ENCODE measurements at regions not wholly inside any gene's neighbourhood (a gene's known extent, or its start where the extent isn't known, plus 50 kb on each side); places are given as distances from the start of the nearest gene placed in this dataset.

DNA sequence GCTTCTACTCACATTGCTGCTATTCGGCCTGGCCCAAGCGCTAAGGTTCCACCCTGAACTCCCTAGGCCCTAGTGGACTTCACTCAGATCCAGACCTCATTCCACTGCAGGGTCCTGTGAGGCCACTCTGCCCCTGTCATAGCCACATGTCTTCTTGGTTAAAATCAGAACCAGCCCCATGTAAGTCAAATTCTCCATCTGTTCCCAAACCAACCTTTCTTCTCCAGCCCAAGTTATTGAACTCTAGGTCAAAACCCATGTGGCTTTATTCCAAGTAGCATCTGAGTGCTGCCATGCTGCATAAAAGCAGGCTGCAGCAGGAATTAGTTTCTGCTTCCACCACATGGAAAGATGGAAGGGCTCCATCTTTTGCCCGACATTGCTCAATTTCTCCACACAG lies 281.2 kb downstream of the SNX13 start:
- no peak for DNase-seq
- Histone ChIP-seq H3K9me3 (replicated peaks; ENCODE audit: control insufficient read depth, low read depth, low read length) (no peaks in the 10 kb centered on the region), H3K4me1 (ENCODE audit: control insufficient read depth, insufficient read depth, low read length) (no peaks in the 10 kb centered on the region), H3K27ac (ENCODE audit: low read length) (no peak overlapping the region), H3K36me3 (ENCODE audit: control insufficient read depth, insufficient read depth, low read length) (no peaks in the 10 kb centered on the region), H3K4me3 (ENCODE audit: low read length) (no peak overlapping the region), H3K27me3 (ENCODE audit: control insufficient read depth, insufficient read depth, low read length) (no peaks in the 10 kb centered on the region)
- WGBS (ENCODE audit: insufficient coverage): 92% methylated on average over 2 of the region's 3 CpGs

GRCh38 chr7:17660116-17660515 lies 280.2 kb downstream of the SNX13 start:
- no CpG with 5 or more reads among the region's 1 CpG for WGBS (ENCODE audit: insufficient coverage)
- no peak for DNase-seq
- no peak overlapping the region for H3K4me3 ChIP-seq (ENCODE audit: low read length)
- no peaks in the 10 kb centered on the region for H3K27me3 ChIP-seq (ENCODE audit: control insufficient read depth, insufficient read depth, low read length)
- H3K36me3 ChIP-seq (ENCODE audit: control insufficient read depth, insufficient read depth, low read length): no peaks in the 10 kb centered on the region
- H3K4me1 ChIP-seq (ENCODE audit: control insufficient read depth, insufficient read depth, low read length): no peaks in the 10 kb centered on the region
- no peak overlapping the region for H3K27ac ChIP-seq (ENCODE audit: low read length)
- no peaks in the 10 kb centered on the region for H3K9me3 ChIP-seq (replicated peaks; ENCODE audit: control insufficient read depth, low read depth, low read length)

- no peaks in the 10 kb centered on the region for H3K36me3 ChIP-seq (ENCODE audit: control insufficient read depth, insufficient read depth, low read length)
- H3K4me1 ChIP-seq (ENCODE audit: control insufficient read depth, insufficient read depth, low read length): no peaks in the 10 kb centered on the region
- no peaks in the 10 kb centered on the region for H3K9me3 ChIP-seq (replicated peaks; ENCODE audit: control insufficient read depth, low read depth, low read length)
- no peak overlapping the region for H3K4me3 ChIP-seq (ENCODE audit: low read length)
- DNase-seq: no peak
- H3K27ac ChIP-seq (ENCODE audit: low read length): no peak overlapping the region
- WGBS (ENCODE audit: insufficient coverage): no CpG with 5 or more reads among the region's 3 CpGs
- H3K27me3 ChIP-seq (ENCODE audit: control insufficient read depth, insufficient read depth, low read length): no peaks in the 10 kb centered on the region
Measured at GRCh38 chr7:17661982-17662585, 278.2 kb downstream of the SNX13 start.

- no peaks in the 10 kb centered on the region for H3K9me3 ChIP-seq (replicated peaks; ENCODE audit: control insufficient read depth, low read depth, low read length)
- no peak overlapping the region for H3K4me3 ChIP-seq (ENCODE audit: low read length)
- no CpG with 5 or more reads among the region's 3 CpGs for whole genome bisulfite sequencing (ENCODE audit: insufficient coverage)
- H3K36me3 ChIP-seq (ENCODE audit: control insufficient read depth, insufficient read depth, low read length): no peaks in the 10 kb centered on the region
- H3K27ac ChIP-seq (ENCODE audit: low read length): no peak overlapping the region
- no peaks in the 10 kb centered on the region for H3K4me1 ChIP-seq (ENCODE audit: control insufficient read depth, insufficient read depth, low read length)
- no peak for DNase-seq
- H3K27me3 ChIP-seq (ENCODE audit: control insufficient read depth, insufficient read depth, low read length): no peaks in the 10 kb centered on the region
Measured at GRCh38 chr7:17663061-17663675, 277.1 kb downstream of the SNX13 start.

GRCh38 chr7:17665029-17665428 lies 275.3 kb downstream of the SNX13 start:
- Histone ChIP-seq H3K4me1 (ENCODE audit: control insufficient read depth, insufficient read depth, low read length) (no peaks in the 10 kb centered on the region), H3K9me3 (replicated peaks; ENCODE audit: control insufficient read depth, low read depth, low read length) (no peaks in the 10 kb centered on the region), H3K4me3 (ENCODE audit: low read length) (no peak overlapping the region), H3K27ac (ENCODE audit: low read length) (no peak overlapping the region), H3K36me3 (ENCODE audit: control insufficient read depth, insufficient read depth, low read length) (no peaks in the 10 kb centered on the region), H3K27me3 (ENCODE audit: control insufficient read depth, insufficient read depth, low read length) (no peaks in the 10 kb centered on the region)
- 93% methylated on average over 13 of the region's 16 CpGs for WGBS (ENCODE audit: insufficient coverage)
- DNase-seq: no peak

GRCh38 chr7:17668122-17668521 lies 272.2 kb downstream of the SNX13 start:
- no peak for DNase-seq
- H3K4me1 ChIP-seq (ENCODE audit: control insufficient read depth, insufficient read depth, low read length): no peaks in the 10 kb centered on the region
- H3K36me3 ChIP-seq (ENCODE audit: control insufficient read depth, insufficient read depth, low read length): no peaks in the 10 kb centered on the region
- no peak overlapping the region for H3K27ac ChIP-seq (ENCODE audit: low read length)
- H3K4me3 ChIP-seq (ENCODE audit: low read length): no peak overlapping the region
- no peaks in the 10 kb centered on the region for H3K9me3 ChIP-seq (replicated peaks; ENCODE audit: control insufficient read depth, low read depth, low read length)
- H3K27me3 ChIP-seq (ENCODE audit: control insufficient read depth, insufficient read depth, low read length): no peaks in the 10 kb centered on the region

- DNase-seq: no peak
- WGBS (ENCODE audit: insufficient coverage): 94% methylated on average over 2 of the region's 4 CpGs
Measured at GRCh38 chr7:17669204-17669603, 271.1 kb downstream of the SNX13 start.

DNA sequence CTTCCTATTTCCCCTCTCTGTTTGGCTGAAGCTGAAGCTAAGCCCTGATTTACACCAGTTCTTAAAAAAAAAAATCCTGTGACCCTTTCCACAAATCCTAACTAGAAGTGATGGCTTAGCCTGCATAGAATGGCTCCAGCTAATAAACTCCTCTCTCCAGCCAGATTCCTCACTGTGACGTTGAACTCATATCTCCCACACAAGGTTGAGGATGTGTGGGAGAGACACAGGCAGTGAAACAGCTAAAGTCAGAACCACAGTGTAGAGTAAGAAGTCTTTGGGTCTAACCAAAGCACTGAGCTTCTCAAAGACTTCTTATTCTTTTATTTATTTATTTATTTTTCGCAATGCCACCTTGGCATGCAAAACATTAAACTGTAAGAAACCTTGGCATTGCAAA lies 268.3 kb downstream of the SNX13 start:
- WGBS (ENCODE audit: insufficient coverage): no CpG with 5 or more reads among the region's 2 CpGs
- DNase-seq: no peak
- no peaks in the 10 kb centered on the region for H3K27me3 ChIP-seq (ENCODE audit: control insufficient read depth, insufficient read depth, low read length)
- no peaks in the 10 kb centered on the region for H3K9me3 ChIP-seq (replicated peaks; ENCODE audit: control insufficient read depth, low read depth, low read length)
- no peaks in the 10 kb centered on the region for H3K4me1 ChIP-seq (ENCODE audit: control insufficient read depth, insufficient read depth, low read length)
- no peaks in the 10 kb centered on the region for H3K36me3 ChIP-seq (ENCODE audit: control insufficient read depth, insufficient read depth, low read length)
- no peak overlapping the region for H3K4me3 ChIP-seq (ENCODE audit: low read length)
- no peak overlapping the region for H3K27ac ChIP-seq (ENCODE audit: low read length)

More at GRCh38 chr7:17669204-17669603, 271.1 kb downstream of the SNX13 start:
- Histone ChIP-seq H3K4me3 (ENCODE audit: low read length) (no peak overlapping the region), H3K27me3 (ENCODE audit: control insufficient read depth, insufficient read depth, low read length) (no peaks in the 10 kb centered on the region), H3K4me1 (ENCODE audit: control insufficient read depth, insufficient read depth, low read length) (no peaks in the 10 kb centered on the region), H3K9me3 (replicated peaks; ENCODE audit: control insufficient read depth, low read depth, low read length) (no peaks in the 10 kb centered on the region), H3K36me3 (ENCODE audit: control insufficient read depth, insufficient read depth, low read length) (no peaks in the 10 kb centered on the region), H3K27ac (ENCODE audit: low read length) (no peak overlapping the region)

DNA sequence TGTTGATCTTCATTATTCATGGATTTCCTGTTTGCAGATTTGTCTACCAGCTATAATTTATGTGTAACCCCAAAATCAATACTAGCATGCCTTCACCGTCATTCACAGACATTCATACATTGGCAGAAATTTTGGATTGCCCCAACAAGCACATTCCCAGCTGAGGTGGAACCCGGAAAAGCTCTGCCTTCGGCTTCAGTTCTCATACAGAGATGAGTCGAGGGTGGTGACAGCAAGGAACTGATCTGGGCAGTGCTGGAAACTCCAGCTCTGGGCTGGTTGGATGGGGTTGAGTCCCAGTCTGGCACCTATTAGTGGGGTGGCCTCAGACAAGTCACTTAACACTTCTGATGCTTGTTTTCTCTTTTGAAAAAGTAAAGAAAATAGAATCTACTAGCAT lies 267.5 kb downstream of the SNX13 start:
- Histone ChIP-seq H3K4me1 (ENCODE audit: control insufficient read depth, insufficient read depth, low read length) (no peaks in the 10 kb centered on the region), H3K27me3 (ENCODE audit: control insufficient read depth, insufficient read depth, low read length) (no peaks in the 10 kb centered on the region), H3K27ac (ENCODE audit: low read length) (no peak overlapping the region), H3K36me3 (ENCODE audit: control insufficient read depth, insufficient read depth, low read length) (no peaks in the 10 kb centered on the region), H3K9me3 (replicated peaks; ENCODE audit: control insufficient read depth, low read depth, low read length) (no peaks in the 10 kb centered on the region), H3K4me3 (ENCODE audit: low read length) (no peak overlapping the region)
- WGBS (ENCODE audit: insufficient coverage): 89% methylated on average over 3 of the region's 4 CpGs
- no peak for DNase-seq

- no peaks in the 10 kb centered on the region for H3K27me3 ChIP-seq (ENCODE audit: control insufficient read depth, insufficient read depth, low read length)
- H3K27ac ChIP-seq (ENCODE audit: low read length): no peak overlapping the region
- 91% methylated on average over 4 of the region's 8 CpGs for WGBS (ENCODE audit: insufficient coverage)
- DNase-seq: peak; percentile 12
- H3K9me3 ChIP-seq (replicated peaks; ENCODE audit: control insufficient read depth, low read depth, low read length): no peaks in the 10 kb centered on the region
- no peaks in the 10 kb centered on the region for H3K36me3 ChIP-seq (ENCODE audit: control insufficient read depth, insufficient read depth, low read length)
- peaks cover under 1% of the 10 kb centered on the region for H3K4me1 ChIP-seq (ENCODE audit: control insufficient read depth, insufficient read depth, low read length)
- no peak overlapping the region for H3K4me3 ChIP-seq (ENCODE audit: low read length)
Measured at GRCh38 chr7:17674166-17674942, 265.9 kb downstream of the SNX13 start.
